GM18858 (cell line): ENCODE measurements at regions not wholly inside any gene's neighbourhood (a gene's known extent, or its start where the extent isn't known, plus 50 kb on each side); places are given as distances from the start of the nearest gene placed in this dataset.

Experiments
- ATAC-seq: cut with Tn5 transposase; IDR thresholded peaks from one replicate; pipeline ENCODE4 v1.9.1; 2021; ENCODE audit not compliant: unreplicated experiment

- no peak for ATAC-seq
Observed at GRCh38 chr5:60267907-60268306, 374.4 kb upstream of the PDE4D start.

DNA sequence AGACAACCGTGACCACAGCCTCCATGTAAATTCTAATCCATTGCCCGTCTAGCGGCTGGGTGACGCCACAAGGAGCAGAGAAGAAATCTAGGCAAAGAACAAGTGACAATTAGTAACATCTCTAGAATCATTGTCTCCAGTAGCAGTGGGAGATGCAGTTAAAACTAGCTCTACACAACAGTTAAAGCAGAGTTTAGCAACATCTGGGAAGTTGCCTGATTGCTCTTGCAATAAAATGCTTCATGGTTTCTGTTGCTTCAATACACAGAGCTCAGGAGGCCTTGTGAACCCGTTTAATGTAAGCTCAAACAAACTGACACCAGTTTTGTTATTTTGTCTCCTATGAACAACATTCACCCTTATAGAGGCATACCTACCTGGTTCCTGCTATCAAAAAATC, 369.8 kb upstream of the PDE4D start:
- ATAC-seq: no peak

DNA sequence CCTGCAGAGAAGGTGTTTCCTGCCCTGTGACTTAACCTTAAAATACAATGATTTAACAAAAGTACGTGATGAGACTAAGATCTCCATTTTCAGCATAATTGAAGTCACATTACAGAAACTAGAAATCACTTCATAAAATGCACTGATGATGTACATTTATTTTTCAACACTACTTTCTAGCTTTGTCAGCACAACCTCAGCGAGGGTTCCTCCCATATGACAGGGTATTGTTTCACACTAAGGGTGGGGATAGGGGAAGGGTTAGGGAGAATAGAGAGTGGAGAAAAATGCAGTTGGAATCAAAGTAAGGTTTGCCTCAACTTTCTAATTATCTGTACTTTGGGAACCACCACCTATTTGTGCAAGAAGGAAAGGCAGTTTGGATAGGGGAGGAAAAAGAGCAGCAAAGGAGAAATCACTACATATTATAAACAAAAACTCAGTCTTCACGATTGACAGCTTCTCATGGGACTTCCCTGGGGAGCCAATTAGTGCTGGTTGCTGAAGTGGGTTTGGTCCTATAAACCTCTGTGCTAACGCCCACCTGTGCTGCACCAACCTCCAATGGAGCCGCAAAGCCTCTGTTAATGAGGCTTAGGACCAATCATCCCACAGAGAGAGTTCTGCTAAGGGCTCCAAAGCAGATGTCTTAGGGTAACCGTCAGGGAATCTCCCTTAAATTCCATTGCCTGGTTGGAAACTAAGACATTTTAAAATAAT, 369.2 kb upstream of the PDE4D start:
- ATAC-seq: no peak

GRCh38 chr5:60261732-60262131, 368.2 kb upstream of the PDE4D start:
- no peak for ATAC-seq

- no peak for ATAC-seq
Observed at GRCh38 chr5:60260658-60261057, 367.1 kb upstream of the PDE4D start.

DNA sequence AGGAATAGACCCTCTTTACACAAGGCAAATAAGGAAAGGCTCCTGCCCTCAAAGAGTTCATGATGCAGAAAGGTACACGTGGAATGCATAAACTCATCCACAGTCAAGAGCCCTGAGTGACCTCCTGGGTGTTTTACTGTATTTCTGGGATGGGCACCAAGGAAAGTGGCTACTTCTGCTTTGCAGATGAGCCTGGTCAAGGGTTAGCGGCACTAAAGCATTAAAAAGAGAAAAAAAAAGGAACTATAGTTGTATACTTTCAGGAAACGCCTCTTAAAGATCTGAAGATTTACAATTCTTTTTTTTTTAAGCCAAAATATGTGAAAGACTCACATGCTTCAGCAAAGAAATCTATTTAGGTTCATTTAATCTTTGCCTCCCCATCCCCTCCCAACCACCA, 366.2 kb upstream of the PDE4D start:
- ATAC-seq: no peak

- no peak for ATAC-seq
Observed at GRCh38 chr5:60257596-60258271, 364.2 kb upstream of the PDE4D start.

DNA sequence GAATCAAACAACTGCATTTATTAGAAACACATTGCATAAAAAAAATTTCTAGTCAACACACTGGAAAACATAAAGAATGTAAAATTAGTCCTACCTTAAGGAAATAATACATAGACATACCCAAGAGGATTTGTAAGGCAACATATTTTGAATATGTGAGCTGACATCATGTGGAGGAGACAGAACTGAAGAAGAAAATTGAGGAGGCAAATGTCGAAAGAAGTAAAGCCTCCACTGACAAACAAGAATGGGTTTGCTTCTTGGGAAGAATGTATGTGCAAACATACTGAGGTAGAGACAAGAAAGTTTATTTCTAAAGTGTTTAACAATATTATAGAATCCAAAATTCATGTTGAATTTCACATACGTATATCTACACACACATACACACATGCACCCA, 363.0 kb upstream of the PDE4D start:
- ATAC-seq: no peak

GRCh38 chr5:60248901-60249300, 355.4 kb upstream of the PDE4D start:
- ATAC-seq: peak; percentile 97

DNA sequence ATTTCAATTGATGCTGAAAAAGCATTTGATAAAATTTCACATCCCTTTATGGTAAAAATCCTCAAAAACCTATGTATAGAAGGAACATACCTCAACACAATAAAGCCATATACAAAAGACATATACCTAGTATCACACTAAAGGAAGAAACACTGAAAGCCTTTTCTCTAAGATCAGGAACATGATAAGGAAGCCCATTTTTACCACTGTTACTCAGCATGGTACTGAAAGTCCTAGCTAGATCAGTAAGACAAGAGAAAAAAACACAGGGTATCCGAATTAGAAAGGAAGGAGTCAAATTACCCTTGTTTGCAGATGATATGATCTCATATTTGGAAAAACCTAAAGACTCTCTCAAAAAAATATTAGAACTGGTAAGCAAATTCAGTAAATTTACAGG, 350.2 kb upstream of the PDE4D start:
- ATAC-seq: no peak

DNA sequence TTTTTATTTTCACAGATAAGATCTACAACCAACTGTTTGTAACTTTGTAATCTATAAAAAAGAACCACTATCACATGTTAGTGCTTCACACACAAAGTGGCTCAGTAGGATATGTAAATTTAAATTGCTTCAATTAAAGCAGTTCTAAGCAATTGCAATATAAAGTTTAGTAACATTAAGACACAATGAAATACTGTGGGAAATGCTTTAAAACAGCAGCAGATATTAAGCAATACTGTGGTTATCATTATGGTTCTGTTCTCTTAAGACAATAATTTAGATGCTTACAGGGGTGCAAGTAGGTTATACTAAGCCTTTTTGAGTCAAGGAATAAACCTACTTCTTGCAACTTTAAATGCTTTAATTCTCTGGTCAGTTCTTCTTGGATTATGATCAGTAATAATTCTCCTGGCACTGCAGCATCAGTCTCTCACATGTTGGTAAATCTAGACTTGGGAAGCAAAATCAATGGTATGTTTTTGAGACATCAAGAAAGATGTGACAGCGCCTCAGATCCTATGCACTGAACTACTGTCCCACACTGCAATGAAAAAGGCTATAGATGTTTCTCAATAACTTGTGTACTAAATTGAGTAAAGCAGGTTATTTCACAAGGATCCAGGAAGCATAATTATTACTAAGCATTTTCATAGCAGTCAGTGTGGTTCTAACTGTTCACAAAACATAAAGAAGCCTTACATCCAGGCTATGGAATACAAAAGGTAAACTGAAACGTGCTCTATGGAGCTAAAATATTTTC, 338.7 kb upstream of the PDE4D start:
- no peak for ATAC-seq

DNA sequence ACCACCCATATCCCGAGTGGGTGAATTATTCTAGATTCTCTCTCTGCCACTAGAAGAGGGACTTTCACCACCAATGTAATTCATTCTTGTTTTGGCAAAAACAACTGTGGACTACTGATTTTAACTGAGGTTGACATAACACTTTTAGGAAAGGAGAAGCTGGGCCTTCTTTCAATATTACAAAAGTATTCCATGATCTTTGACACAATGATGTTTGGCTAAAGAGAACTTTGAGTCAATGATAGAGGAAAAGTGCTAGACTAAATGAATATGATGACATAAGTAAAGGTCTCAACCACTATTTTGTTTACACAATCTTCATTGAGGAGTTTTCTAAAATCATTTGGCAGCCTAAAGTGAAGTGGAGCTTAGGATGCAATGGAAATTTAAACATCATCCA, 336.9 kb upstream of the PDE4D start:
- ATAC-seq: no peak

- ATAC-seq: no peak
Observed at GRCh38 chr5:60229691-60230185, 336.2 kb upstream of the PDE4D start.

DNA sequence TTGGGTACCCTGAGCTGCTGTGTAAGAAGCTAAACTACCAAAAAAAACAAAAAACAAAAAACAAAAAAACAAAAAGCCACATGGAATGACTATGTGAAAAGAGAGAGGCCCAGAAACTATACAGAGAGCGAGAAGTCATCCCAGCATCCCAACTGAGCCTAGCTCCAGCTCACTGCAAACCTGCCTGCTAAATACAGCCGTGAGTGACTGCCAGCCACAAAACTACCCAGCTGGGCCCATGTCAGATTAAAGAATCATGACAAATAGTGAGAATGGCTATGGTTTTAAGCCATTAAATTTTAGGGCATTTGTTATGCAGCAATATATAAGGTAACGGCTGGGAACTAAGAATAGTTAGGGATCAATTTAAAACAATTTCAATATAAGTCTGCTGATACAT, 335.1 kb upstream of the PDE4D start:
- ATAC-seq: no peak

DNA sequence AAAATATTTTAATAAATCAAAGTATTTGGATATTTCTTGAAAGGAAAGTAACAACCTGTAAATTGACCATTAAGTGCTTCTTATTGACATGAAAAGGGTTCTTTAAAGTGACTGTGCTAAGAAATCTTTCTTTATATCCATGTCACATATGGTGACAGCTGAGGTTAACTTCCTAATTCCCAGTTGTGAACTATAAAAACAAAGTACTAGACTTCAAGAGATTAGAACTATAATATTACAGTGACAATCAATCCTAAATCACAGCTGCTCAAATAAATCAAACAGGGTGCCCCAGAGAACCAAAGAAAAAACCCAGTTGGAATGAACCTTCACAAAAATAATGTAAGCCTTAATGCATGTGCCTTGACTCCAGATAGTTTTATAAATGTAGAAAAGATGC, 332.6 kb upstream of the PDE4D start:
- ATAC-seq: no peak

- ATAC-seq: no peak
Observed at GRCh38 chr5:60223342-60223741, 329.8 kb upstream of the PDE4D start.

- no peak for ATAC-seq
Observed at GRCh38 chr5:60219921-60220320, 326.4 kb upstream of the PDE4D start.

DNA sequence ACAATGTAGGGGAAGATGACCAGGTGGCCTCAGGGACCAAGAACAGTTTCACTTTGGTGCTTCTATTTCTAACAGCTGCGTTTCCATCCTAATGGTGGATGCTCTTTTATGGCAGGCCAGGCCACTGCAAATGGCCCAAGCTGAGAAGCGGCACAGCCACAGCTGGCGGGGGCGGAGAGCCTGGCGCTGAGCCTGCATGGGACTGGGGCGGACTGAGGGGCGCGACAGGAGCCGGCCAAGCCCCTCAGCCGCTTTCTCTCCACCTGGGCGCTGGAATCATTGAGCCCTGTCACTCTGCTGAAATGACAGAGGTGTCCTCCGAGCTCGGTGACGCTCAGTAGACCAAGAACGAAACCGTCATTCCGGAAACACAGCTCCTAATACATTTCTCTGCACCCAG, 317.3 kb upstream of the PDE4D start:
- ATAC-seq: no peak

GRCh38 chr5:60209146-60209840, 315.8 kb upstream of the PDE4D start:
- no peak for ATAC-seq

DNA sequence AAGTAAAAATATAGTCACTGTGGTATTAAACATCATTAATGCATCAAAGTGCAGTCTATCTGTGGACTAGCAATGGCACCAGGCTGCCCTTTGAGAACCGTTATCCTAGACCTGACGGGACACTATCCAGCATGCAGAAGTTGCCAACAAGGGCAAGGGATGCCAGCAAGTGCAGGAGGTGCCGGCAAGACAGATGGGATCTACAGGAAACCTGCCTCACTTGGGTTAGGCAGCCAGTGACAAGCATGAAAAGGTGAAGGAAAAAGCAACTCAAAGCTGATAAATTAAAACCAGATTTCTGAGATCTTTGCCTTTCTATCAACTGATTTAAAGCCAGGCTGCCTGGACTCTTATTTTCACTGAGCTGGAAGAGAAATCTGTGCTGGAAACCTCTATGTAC, 315.2 kb upstream of the PDE4D start:
- ATAC-seq: no peak

- peak; percentile 97 for ATAC-seq
Observed at GRCh38 chr5:60207040-60207439, 313.5 kb upstream of the PDE4D start.
